IPS DF 19.7 (cell line): ENCODE measurements at regions not wholly inside any gene's neighbourhood (a gene's known extent, or its start where the extent isn't known, plus 50 kb on each side); places are given as distances from the start of the nearest gene placed in this dataset.
"Not testable (repeated sequence)": the region's sequence is repeated elsewhere in the genome, so short reads cannot be mapped to it uniquely, and the experiment has no call there.

Experiments
- DNase-seq: peaks from one replicate; pipeline ENCODE4 v3.0.0-alpha.2; 2013; ENCODE audit warnings: low read depth, low spot score

DNA sequence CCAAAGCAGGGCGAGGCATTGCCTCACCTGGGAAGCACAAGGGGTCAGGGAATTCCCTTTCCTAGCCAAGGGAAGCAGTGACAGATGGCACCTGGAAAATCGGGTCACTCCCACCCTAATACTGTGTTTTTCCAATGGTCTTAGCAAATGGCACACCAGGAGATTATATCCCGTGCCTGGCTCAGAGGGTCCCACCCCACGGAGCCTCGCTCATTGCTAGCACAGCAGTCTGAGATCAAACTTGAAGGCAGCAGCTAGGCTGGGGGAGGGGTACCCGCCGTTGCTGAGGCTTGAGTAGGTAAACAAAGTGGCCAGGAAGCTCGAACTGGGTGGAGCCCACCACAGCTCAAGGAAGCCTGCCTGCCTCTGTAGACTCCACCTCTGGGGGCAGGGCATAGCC lies 664.6 kb downstream of the NUP35 start:
- not testable (repeated sequence) for DNase-seq

GRCh38 chr2:183792165-183792924 lies 668.1 kb downstream of the NUP35 start:
- DNase-seq, result not testable (repeated sequence)

GRCh38 chr2:183798535-183798934 lies 674.3 kb downstream of the NUP35 start:
- DNase-seq, result no peak

DNA sequence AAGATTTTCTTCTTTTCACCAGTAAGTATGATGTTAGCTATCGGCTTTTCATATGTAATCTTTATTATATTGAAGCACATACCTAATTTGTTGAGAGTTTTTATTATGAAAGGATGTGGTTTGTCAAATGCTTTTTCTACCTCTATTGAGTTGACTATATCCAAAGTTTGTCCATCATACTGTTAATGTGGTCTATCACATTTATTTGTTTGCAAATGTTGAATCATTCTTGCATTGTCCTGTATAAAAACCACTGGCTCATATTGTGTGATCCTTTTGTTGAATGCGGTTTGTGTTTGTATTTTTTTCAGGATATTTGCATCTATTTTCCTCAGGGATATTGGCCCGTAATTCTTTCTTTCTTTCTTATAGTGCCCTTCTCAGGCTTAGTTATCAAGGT lies 675.5 kb downstream of the NUP35 start:
- no peak for DNase-seq

DNA sequence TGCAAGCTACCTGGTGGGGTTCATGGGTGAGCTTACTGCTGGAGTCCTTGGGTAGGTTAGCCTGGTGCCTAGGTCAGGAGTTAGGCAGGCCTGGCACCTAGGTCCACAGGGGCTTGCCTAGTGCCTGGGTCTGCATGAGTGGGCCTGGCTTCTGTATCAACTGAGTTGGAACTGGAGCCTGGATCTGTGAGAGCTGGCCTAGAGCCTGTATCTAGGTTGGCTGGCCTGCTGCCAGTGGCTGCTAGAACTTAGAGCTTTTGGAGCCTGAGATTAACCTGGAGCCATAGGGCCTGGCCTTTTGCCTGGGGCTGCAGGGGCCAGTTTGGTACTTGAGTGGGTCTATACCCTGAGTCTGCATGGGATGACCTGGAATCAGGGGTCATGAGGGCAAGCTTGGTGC lies 679.4 kb downstream of the NUP35 start:
- DNase-seq, result no peak

DNA sequence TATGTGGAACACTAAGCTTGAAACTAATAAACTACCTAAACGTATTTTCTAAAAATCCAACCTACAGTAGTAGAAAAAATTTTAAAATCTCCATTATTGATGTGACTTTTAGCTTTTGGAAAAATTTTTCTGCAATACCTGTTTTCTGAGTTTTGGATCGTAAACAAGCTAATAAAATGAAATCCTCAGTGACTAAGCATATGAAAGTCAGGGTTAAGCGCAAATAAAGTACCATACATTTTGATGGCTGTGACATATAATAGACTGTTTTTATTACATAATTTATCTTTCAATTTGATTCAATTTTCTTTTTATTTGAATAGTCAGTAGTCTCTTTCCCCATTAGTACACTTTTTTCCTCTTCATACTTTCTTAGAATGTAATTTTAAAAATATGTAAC lies 683.6 kb downstream of the NUP35 start:
- DNase-seq, result no peak

GRCh38 chr2:183809404-183809803 lies 685.2 kb downstream of the NUP35 start:
- no peak for DNase-seq

GRCh38 chr2:183811281-183811680 lies 687.0 kb downstream of the NUP35 start:
- DNase-seq, result no peak

GRCh38 chr2:183812091-183812490 lies 687.8 kb downstream of the NUP35 start:
- DNase-seq, result no peak

DNA sequence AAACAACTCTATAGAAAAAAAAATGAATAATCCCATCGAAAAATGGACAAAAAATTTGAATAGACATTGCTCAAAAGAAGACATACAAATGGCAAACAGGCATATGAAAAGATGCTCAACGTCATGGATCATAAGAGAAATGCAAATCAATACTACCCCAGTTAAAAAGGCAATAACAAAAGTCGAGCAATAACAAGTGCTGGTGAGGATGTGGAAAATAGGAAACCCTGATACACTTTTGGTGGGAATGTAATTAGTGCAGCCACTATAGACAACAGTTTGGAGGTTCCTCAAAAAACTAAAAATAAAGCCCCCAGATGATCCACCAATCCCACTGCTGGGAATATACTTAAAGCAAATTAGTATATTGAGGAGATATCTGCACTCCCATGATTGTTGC lies 701.5 kb downstream of the NUP35 start:
- DNase-seq, result no peak

- no peak for DNase-seq
Observed at GRCh38 chr2:183829931-183830330, 705.7 kb downstream of the NUP35 start.

- DNase-seq, result no peak
Observed at GRCh38 chr2:183837157-183837556, 712.9 kb downstream of the NUP35 start.

GRCh38 chr2:183838295-183838694 lies 714.1 kb downstream of the NUP35 start:
- no peak for DNase-seq

DNA sequence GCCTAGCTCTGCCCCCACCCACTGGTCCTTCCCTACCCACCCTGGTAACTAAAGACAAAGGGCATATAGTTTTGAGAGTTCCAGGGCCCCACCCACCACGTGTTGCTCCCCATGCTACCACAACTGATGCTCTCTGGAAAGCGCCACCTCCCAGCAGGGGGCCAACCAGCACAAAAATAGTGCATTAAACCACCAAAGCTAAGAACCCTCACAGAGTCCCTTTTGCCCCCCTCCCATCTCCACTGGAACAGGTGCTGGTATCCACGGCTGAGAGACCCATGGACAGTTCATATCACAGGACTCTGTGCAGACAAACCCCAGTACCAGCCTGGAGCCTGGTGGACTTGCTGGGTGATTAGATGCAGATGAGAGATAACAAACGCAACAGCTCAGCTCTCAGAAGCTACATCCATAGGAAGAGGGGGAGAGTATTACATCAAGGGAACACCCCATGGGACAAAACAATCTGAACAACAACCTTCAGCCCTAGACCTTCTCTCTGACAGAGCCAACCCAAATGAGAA lies 715.9 kb downstream of the NUP35 start:
- no peak for DNase-seq

- DNase-seq, result not testable (repeated sequence)
Observed at GRCh38 chr2:183849826-183850225, 725.6 kb downstream of the NUP35 start.

DNA sequence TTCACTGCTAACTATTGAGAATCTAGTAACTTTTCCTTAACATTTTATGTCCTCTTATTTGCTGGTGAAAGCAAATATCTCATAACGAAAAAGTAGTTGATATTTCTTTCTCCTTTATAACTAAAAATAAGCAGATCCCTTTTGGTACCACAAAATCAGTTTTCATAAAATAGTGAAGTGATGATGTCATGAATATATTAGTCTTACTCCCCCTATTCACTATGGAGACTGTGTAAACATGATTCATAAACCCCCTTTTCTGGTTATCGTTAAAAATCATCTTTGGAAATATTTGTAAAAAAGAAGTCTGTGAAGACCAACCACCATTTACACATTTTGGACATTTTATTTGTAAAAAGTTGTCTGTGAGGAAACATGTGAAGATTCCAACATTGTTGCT lies 734.9 kb downstream of the NUP35 start:
- no peak for DNase-seq

- no peak for DNase-seq
Observed at GRCh38 chr2:183866666-183867065, 731.7 kb upstream of the ZNF804A start.

DNA sequence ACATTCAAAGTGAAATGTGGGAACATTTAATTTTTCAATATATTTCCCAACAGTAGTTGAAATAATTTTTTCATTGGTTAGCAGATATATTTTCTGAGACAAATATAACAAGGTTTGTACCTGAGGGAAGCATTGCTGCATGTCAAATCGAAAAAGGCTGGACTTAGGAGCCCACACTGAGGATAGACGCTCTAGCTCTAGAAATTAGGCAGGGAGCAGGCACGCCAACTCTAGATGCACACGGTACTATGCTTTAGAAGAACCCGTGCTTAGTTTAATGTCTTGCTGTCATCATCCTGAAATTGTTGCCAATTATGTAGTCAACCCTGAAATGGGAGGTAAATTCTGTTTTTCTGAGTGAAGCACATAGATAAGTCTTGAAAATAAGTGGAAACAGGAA lies 731.1 kb upstream of the ZNF804A start:
- DNase-seq, result no peak

GRCh38 chr2:183868153-183868552 lies 730.2 kb upstream of the ZNF804A start:
- no peak for DNase-seq

- no peak for DNase-seq
Observed at GRCh38 chr2:183868707-183869106, 729.6 kb upstream of the ZNF804A start.

DNA sequence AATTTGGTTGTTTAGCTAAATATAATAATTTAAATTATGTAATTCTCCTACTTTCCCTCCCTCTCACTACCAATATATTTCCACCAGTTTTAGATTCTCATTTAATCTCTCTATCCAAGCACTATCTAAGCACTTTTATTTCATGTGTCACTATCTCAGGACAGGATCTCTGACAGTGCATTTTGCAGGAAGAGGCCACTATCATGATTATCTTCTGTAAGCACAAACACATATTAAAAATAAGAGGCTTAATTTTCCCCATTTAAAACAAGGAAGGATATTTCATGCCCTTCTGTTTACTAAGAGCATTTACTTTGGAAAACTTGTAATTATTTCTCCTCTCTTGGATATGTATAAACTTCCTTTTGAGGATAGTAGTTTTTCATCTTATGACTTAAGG lies 726.2 kb upstream of the ZNF804A start:
- no peak for DNase-seq

DNA sequence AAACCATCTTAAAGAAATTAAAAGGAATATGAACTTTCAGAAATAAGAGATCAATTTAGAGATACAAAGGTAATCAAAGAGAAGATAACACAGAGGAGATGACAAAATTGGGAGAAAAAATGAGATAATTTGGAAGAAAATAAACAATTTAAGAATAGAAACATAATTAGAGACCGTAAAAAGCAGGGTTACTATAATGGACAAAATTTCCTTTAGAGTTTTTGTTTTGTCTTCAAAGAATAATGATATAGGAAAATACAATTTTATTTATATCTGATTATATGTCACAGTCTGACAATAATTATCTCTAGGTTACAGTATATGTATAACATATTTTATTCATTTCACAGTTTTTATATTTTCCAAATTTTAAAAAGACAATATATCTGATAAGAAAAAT lies 716.4 kb upstream of the ZNF804A start:
- no peak for DNase-seq

GRCh38 chr2:183892315-183892941 lies 705.9 kb upstream of the ZNF804A start:
- no peak for DNase-seq
